MCF 10A (cell line): ENCODE measurements at regions not wholly inside any gene's neighbourhood (a gene's known extent, or its start where the extent isn't known, plus 50 kb on each side); places are given as distances from the start of the nearest gene placed in this dataset.

ENCODE experiments used
- BruUV-seq: library from RNA; stranded (reverse); fragments of 400-500 nt; replicated peaks from 2 replicates; lab custom pipeline; 2021; lab: Mats Ljungman, UMichigan
- CTCF ChIA-PET: fragments of 300-600 bp; sonication (Branson Sonifier 250); formaldehyde crosslinking; extraction: SDS; loops from one replicate; lab custom pipeline; 2021; ENCODE audit warnings: antibody characterized with exemption, inconsistent platforms; lab: Yijun Ruan, JAX
- POLR2A ChIA-PET: fragments of 300-600, 350-650 bp; sonication (Branson Sonifier 250); formaldehyde crosslinking; extraction: SDS; loops from one replicate; lab custom pipeline; 2020; ENCODE audit warnings: antibody characterized with exemption, inconsistent platforms; lab: Yijun Ruan, JAX
- DNase-seq: peaks from one replicate; pipeline ENCODE4 v3.0.0-alpha.2; 2018; ENCODE audit not compliant: unreplicated experiment
- H3K27ac Mint-ChIP-seq: one replicate; pipeline ENCODE4 v1.8.0; 2022; ENCODE audit warnings: mild to moderate bottlenecking, low read depth, mixed read lengths; ENCODE audit not compliant: unreplicated experiment
- H3K27me3 Mint-ChIP-seq: one replicate; pipeline ENCODE4 v1.8.0; 2022; ENCODE audit warnings: mixed read lengths; ENCODE audit not compliant: insufficient read depth, unreplicated experiment
- H3K36me3 Mint-ChIP-seq: one replicate; pipeline ENCODE4 v1.8.0; 2022; ENCODE audit warnings: mild to moderate bottlenecking, moderate library complexity, mixed read lengths; ENCODE audit not compliant: insufficient read depth, unreplicated experiment
- H3K4me1 Mint-ChIP-seq: one replicate; pipeline ENCODE4 v1.8.0; 2022; ENCODE audit warnings: mixed read lengths; ENCODE audit not compliant: insufficient read depth, unreplicated experiment
- H3K4me3 Mint-ChIP-seq: one replicate; pipeline ENCODE4 v1.8.0; 2022; ENCODE audit warnings: mild to moderate bottlenecking, moderate library complexity, mixed read lengths; ENCODE audit not compliant: unreplicated experiment
- H3K9me3 Mint-ChIP-seq: one replicate; pipeline ENCODE4 v1.8.0; 2022; ENCODE audit warnings: mixed read lengths; ENCODE audit not compliant: unreplicated experiment
- intact Hi-C: fragments of 100-400 bp; cut with micrococcal nuclease; formaldehyde crosslinking; loops from 2 replicates; pipeline ENCODE4 v1.14.1; 2022
- TF ChIP-seq, protein P1 (sequence below): fragments of 200-600 bp; IDR thresholded peaks from one replicate; pipeline ENCODE4 v1.8.0; 2022; ENCODE audit warnings: antibody characterized with exemption, mild to moderate bottlenecking; ENCODE audit not compliant: unreplicated experiment

DNA sequence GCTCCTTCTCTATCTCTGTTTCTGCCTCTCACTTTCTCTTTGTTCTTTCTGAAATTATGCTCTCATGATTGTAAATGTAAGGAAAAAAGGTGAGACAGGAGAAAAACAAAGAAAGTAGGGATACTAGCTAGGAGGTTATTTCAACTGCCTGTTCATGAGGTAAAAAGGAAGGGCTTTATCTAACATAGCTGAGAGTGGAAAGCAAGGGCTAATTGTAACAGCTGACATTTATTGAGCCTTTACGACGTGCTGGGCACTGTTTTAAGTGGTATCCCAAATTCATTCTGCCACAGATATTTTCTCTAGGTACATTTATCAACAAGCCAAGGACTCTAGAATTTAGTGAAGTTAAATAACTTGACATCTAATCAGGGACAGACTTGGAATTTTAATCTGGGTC, 133.1 kb upstream of the GNPDA2 start:
- no peak overlapping the region for H3K27ac Mint-ChIP-seq
- DNase-seq, result no peak
- no peak overlapping the region for H3K4me3 Mint-ChIP-seq
- TF ChIP-seq, protein P1, sequence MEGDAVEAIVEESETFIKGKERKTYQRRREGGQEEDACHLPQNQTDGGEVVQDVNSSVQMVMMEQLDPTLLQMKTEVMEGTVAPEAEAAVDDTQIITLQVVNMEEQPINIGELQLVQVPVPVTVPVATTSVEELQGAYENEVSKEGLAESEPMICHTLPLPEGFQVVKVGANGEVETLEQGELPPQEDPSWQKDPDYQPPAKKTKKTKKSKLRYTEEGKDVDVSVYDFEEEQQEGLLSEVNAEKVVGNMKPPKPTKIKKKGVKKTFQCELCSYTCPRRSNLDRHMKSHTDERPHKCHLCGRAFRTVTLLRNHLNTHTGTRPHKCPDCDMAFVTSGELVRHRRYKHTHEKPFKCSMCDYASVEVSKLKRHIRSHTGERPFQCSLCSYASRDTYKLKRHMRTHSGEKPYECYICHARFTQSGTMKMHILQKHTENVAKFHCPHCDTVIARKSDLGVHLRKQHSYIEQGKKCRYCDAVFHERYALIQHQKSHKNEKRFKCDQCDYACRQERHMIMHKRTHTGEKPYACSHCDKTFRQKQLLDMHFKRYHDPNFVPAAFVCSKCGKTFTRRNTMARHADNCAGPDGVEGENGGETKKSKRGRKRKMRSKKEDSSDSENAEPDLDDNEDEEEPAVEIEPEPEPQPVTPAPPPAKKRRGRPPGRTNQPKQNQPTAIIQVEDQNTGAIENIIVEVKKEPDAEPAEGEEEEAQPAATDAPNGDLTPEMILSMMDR, result no peak
- intact Hi-C loops, result no loop called here
- H3K36me3 Mint-ChIP-seq, result no peaks in the 10 kb centered on the region
- CTCF ChIA-PET, result interaction anchor here (0.5 to 0.7 kb wide), 3 partner anchors 1355 to 1973 kb away, joined by 3 to 5 read pairs (median 3); no protein-coding TSS in a partner anchor
- no peaks in the 10 kb centered on the region for H3K27me3 Mint-ChIP-seq
- BruUV-seq, result no TSS peak
- POLR2A ChIA-PET, result no interaction called here
- H3K9me3 Mint-ChIP-seq, result peaks cover 2% of the 10 kb centered on the region
- peaks cover 5% of the 10 kb centered on the region for H3K4me1 Mint-ChIP-seq

DNA sequence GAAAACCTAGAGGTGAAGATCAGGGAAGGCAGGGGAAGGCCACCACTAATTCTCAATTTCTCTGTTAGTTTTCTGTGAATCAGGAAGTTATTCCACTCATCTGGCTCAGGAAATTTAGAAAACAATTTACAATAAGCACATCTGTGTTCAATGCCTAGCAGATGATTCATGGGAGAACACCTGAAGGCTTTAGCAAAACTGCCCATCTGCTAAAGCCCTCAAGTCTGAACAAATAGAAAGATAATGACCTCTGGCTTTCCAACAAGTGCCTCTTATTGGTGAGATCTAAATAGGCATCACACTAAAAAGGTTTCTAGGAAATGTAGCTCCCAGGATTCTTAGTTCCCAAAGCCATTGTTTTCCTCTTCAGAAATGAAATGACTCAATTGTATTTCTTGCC, 122.1 kb upstream of the GNPDA2 start:
- ChIA-PET CTCF (no interaction called here), POLR2A (no interaction called here)
- no peak for DNase-seq
- intact Hi-C loops, result no loop called here
- H3K4me3 Mint-ChIP-seq, result no peak overlapping the region
- H3K4me1 Mint-ChIP-seq, result peaks cover 14% of the 10 kb centered on the region
- no TSS peak for BruUV-seq
- no peak overlapping the region for H3K27ac Mint-ChIP-seq
- H3K36me3 Mint-ChIP-seq, result no peaks in the 10 kb centered on the region
- TF ChIP-seq, protein P1, result no peak
- no peaks in the 10 kb centered on the region for H3K27me3 Mint-ChIP-seq
- H3K9me3 Mint-ChIP-seq, result peaks cover 24% of the 10 kb centered on the region

DNA sequence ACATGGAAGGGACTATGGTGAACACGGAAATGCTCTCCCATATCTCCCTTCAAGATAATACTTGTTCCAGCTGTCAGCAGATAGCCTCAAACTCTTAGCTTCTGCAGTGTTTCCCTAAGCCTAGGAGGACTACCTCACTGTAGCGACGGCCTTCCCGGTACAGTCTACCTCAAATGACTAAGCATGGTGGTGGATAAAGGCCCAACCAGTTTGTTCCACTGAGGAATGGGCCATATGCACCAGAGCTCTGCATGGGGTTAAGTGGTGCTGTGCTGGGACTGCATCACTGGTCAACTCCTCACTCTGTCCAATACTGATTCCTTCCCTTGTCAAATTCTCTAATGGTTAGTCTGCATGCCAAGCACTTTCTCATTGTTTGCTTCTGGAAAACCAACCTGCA, 119.6 kb upstream of the GNPDA2 start:
- no TSS peak for BruUV-seq
- H3K4me3 Mint-ChIP-seq, result no peak overlapping the region
- ChIA-PET CTCF (interaction anchor here (1.2 kb wide), 1 partner anchor 25 kb away, joined by 3 read pairs; no protein-coding TSS in a partner anchor), POLR2A (no interaction called here)
- H3K4me1 Mint-ChIP-seq, result peaks cover 14% of the 10 kb centered on the region
- H3K36me3 Mint-ChIP-seq, result no peaks in the 10 kb centered on the region
- peaks cover 11% of the 10 kb centered on the region for H3K9me3 Mint-ChIP-seq
- H3K27me3 Mint-ChIP-seq, result no peaks in the 10 kb centered on the region
- TF ChIP-seq, protein P1, result no peak
- H3K27ac Mint-ChIP-seq, result no peak overlapping the region
- intact Hi-C loops, result no loop called here
- no peak for DNase-seq

DNA sequence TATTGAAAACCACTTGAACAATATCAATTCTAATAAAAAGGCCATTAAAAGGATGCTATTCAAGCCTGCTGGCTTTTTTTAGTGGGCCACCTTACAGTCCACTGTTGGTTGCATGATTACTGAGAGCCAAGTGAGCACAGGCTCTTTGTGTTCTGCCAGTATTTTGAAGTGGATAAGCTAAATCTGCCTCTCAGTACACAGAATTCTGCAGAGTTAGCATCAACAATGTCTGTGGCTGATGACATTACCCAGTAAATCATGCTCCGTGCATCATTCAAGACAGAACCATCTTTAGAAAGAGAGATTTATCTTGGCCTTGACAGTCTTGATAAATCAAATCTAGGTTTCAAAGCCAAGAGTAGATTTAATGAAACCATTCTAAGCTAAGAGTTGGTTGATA, 119.0 kb upstream of the GNPDA2 start:
- Mint-ChIP-seq H3K4me1 (peaks cover 13% of the 10 kb centered on the region), H3K4me3 (no peak overlapping the region), H3K36me3 (no peaks in the 10 kb centered on the region), H3K27ac (no peak overlapping the region), H3K9me3 (peaks cover 5% of the 10 kb centered on the region), H3K27me3 (no peaks in the 10 kb centered on the region)
- TF ChIP-seq, protein P1, result no peak
- ChIA-PET POLR2A (no interaction called here), CTCF (no interaction called here)
- intact Hi-C loops, result no loop called here
- no peak for DNase-seq
- no TSS peak for BruUV-seq
